ENCODE measurements at regions not wholly inside any gene's neighbourhood (a gene's known extent, or its start where the extent isn't known, plus 50 kb on each side); places are given as distances from the start of the nearest gene placed in this dataset.

DNA sequence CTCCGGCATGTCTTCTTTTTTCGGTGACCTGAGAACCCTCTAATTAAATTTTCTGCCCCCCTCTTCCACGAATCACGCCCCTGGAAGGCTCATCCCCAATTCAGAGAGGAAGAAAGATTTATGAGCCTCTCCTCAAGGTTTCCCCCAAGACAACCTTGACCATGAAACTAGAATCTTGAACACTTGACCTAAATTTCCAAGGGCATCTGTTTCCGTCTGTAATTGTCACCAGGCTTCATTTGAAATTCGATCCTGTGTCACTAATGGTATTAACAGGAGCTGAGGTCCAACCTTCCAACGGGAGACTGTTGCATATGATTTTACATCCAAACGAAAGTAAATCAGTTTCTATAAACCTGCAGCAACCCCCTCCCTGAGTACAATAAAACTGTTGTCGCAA is 139.9 kb upstream of the ZIC3 start:
- H3K4me2 ChIP-seq (ENCODE audit: low read length) = no peak overlapping the region
- no peak overlapping the region for H3K9ac ChIP-seq
- TF ChIP-seq, protein P1, sequence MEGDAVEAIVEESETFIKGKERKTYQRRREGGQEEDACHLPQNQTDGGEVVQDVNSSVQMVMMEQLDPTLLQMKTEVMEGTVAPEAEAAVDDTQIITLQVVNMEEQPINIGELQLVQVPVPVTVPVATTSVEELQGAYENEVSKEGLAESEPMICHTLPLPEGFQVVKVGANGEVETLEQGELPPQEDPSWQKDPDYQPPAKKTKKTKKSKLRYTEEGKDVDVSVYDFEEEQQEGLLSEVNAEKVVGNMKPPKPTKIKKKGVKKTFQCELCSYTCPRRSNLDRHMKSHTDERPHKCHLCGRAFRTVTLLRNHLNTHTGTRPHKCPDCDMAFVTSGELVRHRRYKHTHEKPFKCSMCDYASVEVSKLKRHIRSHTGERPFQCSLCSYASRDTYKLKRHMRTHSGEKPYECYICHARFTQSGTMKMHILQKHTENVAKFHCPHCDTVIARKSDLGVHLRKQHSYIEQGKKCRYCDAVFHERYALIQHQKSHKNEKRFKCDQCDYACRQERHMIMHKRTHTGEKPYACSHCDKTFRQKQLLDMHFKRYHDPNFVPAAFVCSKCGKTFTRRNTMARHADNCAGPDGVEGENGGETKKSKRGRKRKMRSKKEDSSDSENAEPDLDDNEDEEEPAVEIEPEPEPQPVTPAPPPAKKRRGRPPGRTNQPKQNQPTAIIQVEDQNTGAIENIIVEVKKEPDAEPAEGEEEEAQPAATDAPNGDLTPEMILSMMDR (IDR thresholded peaks at IDR 0.05) = no peak
- H3K27ac ChIP-seq = no peak overlapping the region
- H3K36me3 ChIP-seq (ENCODE audit: control insufficient read depth, insufficient read depth, low read length) = no peaks in the 10 kb centered on the region
- no peaks in the 10 kb centered on the region for H3K9me3 ChIP-seq (ENCODE audit: control insufficient read depth, low read length)
- no peak overlapping the region for H3K4me3 ChIP-seq (ENCODE audit: low read depth, low read length)
- no peaks in the 10 kb centered on the region for H3K79me2 ChIP-seq
- H2AFZ ChIP-seq = no peak overlapping the region
- no peaks in the 10 kb centered on the region for H3K4me1 ChIP-seq
- H3K27me3 ChIP-seq (ENCODE audit: control insufficient read depth, insufficient read depth, low read length) = no peaks in the 10 kb centered on the region

DNA sequence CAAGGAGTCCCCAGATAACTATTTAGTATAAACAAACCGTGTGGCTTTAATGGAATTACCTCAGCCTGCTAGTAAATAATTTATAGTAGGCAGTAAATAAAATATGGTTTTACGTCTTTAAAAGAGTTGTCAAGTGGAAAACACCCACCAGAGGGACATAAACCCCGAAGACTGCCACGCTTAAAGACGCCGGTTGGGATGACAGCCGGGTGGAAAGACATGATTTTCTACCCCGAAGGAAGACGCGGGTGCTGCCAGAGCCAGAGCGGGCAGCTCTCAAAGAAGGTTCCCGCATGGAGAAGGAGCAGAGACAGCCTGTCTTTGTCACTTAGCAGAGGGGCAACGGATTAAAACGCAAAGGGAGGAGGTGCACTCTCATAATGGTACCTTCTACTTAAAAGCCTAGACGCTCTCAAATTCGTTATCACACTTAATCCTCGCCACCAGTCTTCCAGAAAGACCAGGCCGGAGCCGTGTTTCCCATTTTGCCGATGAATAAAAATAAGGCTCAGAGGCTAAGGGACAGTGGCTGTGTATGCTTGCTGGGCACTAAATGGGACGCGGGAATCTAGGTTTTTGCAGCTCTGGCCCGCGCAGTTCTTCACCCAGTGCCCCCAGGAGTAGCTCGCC is 140.5 kb upstream of the ZIC3 start:
- H3K27me3 ChIP-seq (ENCODE audit: control insufficient read depth, insufficient read depth, low read length) = no peaks in the 10 kb centered on the region
- TF ChIP-seq, protein P1 (IDR thresholded peaks at IDR 0.05) = no peak

DNA sequence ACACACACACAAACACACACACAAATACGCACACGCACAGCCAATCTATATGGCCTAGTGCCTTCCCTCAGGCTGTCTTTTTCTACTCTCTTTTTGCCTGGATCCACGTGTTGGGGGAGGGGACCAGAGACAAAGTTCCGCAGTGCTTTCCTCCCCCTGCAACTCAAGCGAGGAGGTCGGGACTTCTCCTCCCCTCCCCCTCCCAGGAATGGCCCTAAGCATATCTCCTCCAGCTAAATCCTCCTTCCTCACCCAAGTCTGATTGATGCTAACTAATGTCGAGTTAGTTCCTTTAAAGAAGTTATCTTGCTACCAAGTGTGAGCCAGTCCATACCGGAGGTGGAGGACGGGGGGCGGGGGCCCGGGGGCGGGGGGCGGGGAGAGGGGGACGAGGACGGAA is 141.2 kb upstream of the ZIC3 start:
- Histone ChIP-seq H3K9me3 (ENCODE audit: control insufficient read depth, low read length) (no peaks in the 10 kb centered on the region), H3K4me2 (ENCODE audit: low read length) (no peak overlapping the region), H3K4me1 (no peaks in the 10 kb centered on the region), H3K79me2 (no peaks in the 10 kb centered on the region), H3K27ac (no peak overlapping the region), H3K36me3 (ENCODE audit: control insufficient read depth, insufficient read depth, low read length) (no peaks in the 10 kb centered on the region), H3K4me3 (ENCODE audit: low read depth, low read length) (no peak overlapping the region), H3K9ac (no peak overlapping the region), H2AFZ (no peak overlapping the region), H3K27me3 (ENCODE audit: control insufficient read depth, insufficient read depth, low read length) (no peaks in the 10 kb centered on the region)
- TF ChIP-seq, protein P1 (IDR thresholded peaks at IDR 0.05) = no peak

More for the DNA sequence above, 140.5 kb upstream of the ZIC3 start:
- Histone ChIP-seq H3K4me3 (ENCODE audit: low read depth, low read length) (no peak overlapping the region), H3K9me3 (ENCODE audit: control insufficient read depth, low read length) (no peaks in the 10 kb centered on the region), H2AFZ (no peak overlapping the region), H3K36me3 (ENCODE audit: control insufficient read depth, insufficient read depth, low read length) (no peaks in the 10 kb centered on the region), H3K4me1 (no peaks in the 10 kb centered on the region), H3K79me2 (no peaks in the 10 kb centered on the region), H3K9ac (no peak overlapping the region), H3K27ac (no peak overlapping the region), H3K4me2 (ENCODE audit: low read length) (no peak overlapping the region)

DNA sequence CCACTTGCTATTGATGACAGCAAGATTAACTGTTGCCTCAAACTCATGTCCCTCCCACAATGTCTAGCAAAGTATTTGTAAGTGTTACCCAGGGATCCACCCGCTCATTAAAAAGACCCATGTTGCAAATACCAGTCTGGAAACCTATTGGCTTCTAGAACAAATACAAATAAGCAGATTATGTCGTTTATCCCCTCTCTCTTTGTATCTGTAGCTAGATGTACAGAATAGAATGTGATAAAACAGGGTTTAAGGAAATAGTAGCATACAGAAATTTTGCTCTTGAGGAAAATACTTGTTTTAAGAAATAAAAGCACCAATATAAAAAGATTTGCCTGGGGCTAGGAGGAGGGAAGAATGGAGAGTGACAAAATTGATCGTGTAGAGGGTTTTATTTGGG is 142.7 kb upstream of the ZIC3 start:
- TF ChIP-seq, protein P1 (IDR thresholded peaks at IDR 0.05) = no peak
- no peak overlapping the region for H3K9ac ChIP-seq
- no peaks in the 10 kb centered on the region for H3K36me3 ChIP-seq (ENCODE audit: control insufficient read depth, insufficient read depth, low read length)
- H3K27ac ChIP-seq = no peak overlapping the region
- no peaks in the 10 kb centered on the region for H3K4me1 ChIP-seq
- H3K4me3 ChIP-seq (ENCODE audit: low read depth, low read length) = no peak overlapping the region
- no peaks in the 10 kb centered on the region for H3K27me3 ChIP-seq (ENCODE audit: control insufficient read depth, insufficient read depth, low read length)
- no peaks in the 10 kb centered on the region for H3K79me2 ChIP-seq
- no peak overlapping the region for H3K4me2 ChIP-seq (ENCODE audit: low read length)
- H3K9me3 ChIP-seq (ENCODE audit: control insufficient read depth, low read length) = no peaks in the 10 kb centered on the region
- no peak overlapping the region for H2AFZ ChIP-seq

DNA sequence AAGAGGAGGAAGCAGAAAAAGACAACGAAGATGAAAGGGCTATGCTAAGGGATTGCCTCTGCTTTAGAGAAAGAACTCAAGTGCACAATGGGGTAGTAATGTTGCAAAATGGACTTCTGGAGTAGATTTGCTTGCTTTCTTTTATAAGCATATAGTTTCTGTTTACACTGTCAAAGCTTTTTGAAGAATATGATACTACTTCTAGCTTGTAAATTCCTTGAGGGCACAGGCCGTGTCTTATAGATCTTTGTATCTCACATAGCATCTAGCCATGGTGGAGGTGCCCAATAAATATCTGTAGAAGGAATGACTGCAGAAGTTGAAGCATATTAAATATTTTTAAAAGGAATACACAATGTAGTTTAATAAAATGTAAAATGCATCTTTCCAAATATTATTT is 147.8 kb upstream of the ZIC3 start:
- no peaks in the 10 kb centered on the region for H3K4me1 ChIP-seq
- no peaks in the 10 kb centered on the region for H3K27me3 ChIP-seq (ENCODE audit: control insufficient read depth, insufficient read depth, low read length)
- no peak overlapping the region for H3K9ac ChIP-seq
- H3K4me2 ChIP-seq (ENCODE audit: low read length) = no peak overlapping the region
- no peaks in the 10 kb centered on the region for H3K9me3 ChIP-seq (ENCODE audit: control insufficient read depth, low read length)
- no peaks in the 10 kb centered on the region for H3K36me3 ChIP-seq (ENCODE audit: control insufficient read depth, insufficient read depth, low read length)
- no peak overlapping the region for H2AFZ ChIP-seq
- H3K79me2 ChIP-seq = no peaks in the 10 kb centered on the region
- H3K4me3 ChIP-seq (ENCODE audit: low read depth, low read length) = no peak overlapping the region
- no peak overlapping the region for H3K27ac ChIP-seq
- TF ChIP-seq, protein P1 (IDR thresholded peaks at IDR 0.05) = no peak
